Uterus (tissue), 2 donors: ENCODE measurements at regions not wholly inside any gene's neighbourhood (a gene's known extent, or its start where the extent isn't known, plus 50 kb on each side); places are given as distances from the start of the nearest gene placed in this dataset.

Experiments used
- POLR2A ChIP-seq, 2 donors: fragments of 450-650 bp; IDR thresholded peaks; one replicate each; pipeline ENCODE4 v1.6.1; 2016; ENCODE audit warnings: antibody characterized with exemption in 2 of 2, mild to moderate bottlenecking in 1 of 2, moderate library complexity in 1 of 2
- TF ChIP-seq, protein P1 (sequence below), 4 experiments: fragments of 200-600 bp in 2 of 4; fragments of 450-650 bp in 2 of 4; sonication (generic) in 2 of 4; IDR thresholded peaks; one replicate each; pipeline ENCODE4 v1.5.1; 2016 to 2019; ENCODE audit warnings: antibody characterized with exemption in 4 of 4, mild to moderate bottlenecking in 2 of 4, moderate library complexity in 1 of 4

- no peak for TF ChIP-seq POLR2A (IDR thresholded peaks at IDR 0.05)
- TF ChIP-seq, protein P1, sequence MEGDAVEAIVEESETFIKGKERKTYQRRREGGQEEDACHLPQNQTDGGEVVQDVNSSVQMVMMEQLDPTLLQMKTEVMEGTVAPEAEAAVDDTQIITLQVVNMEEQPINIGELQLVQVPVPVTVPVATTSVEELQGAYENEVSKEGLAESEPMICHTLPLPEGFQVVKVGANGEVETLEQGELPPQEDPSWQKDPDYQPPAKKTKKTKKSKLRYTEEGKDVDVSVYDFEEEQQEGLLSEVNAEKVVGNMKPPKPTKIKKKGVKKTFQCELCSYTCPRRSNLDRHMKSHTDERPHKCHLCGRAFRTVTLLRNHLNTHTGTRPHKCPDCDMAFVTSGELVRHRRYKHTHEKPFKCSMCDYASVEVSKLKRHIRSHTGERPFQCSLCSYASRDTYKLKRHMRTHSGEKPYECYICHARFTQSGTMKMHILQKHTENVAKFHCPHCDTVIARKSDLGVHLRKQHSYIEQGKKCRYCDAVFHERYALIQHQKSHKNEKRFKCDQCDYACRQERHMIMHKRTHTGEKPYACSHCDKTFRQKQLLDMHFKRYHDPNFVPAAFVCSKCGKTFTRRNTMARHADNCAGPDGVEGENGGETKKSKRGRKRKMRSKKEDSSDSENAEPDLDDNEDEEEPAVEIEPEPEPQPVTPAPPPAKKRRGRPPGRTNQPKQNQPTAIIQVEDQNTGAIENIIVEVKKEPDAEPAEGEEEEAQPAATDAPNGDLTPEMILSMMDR (IDR thresholded peaks at IDR 0.05) = no peak
These were observed 286.8 kb downstream of the AEBP2 start for GRCh38 chr12:19726122-19726521.
